Hematopoietic multipotent progenitor cell treated with erythropoietin and hydrocortisone succinate and interleukin-3 and kit ligand, for 17 days (in vitro differentiated cells): ENCODE measurements at regions not wholly inside any gene's neighbourhood (a gene's known extent, or its start where the extent isn't known, plus 50 kb on each side); places are given as distances from the start of the nearest gene placed in this dataset.
"Not testable (repeated sequence)": the region's sequence is repeated elsewhere in the genome, so short reads cannot be mapped to it uniquely, and the experiment has no call there.

Experiments used
- DNase-seq: peaks from one replicate; pipeline ENCODE4 v3.0.0-alpha.2; 2015; ENCODE audit warnings: low spot score

GRCh38 chr17:79560527-79560926 is 50.3 kb downstream of the RBFOX3 start:
- DNase-seq: no peak

GRCh38 chr17:79559111-79559887 is 51.6 kb downstream of the RBFOX3 start:
- DNase-seq: no peak

GRCh38 chr17:79558091-79558900 is 52.6 kb downstream of the RBFOX3 start:
- no peak for DNase-seq

- DNase-seq: no peak
Observed at GRCh38 chr17:79557276-79558090, 53.4 kb downstream of the RBFOX3 start.

GRCh38 chr17:79556271-79556670 is 54.6 kb downstream of the RBFOX3 start:
- no peak for DNase-seq

- no peak for DNase-seq
Observed at GRCh38 chr17:79555543-79555942, 55.3 kb downstream of the RBFOX3 start.

- not testable (repeated sequence) for DNase-seq
Observed at GRCh38 chr17:79554346-79554745, 56.5 kb downstream of the RBFOX3 start.

- DNase-seq: no peak
Observed at GRCh38 chr17:79552824-79553223, 58.0 kb downstream of the RBFOX3 start.

- DNase-seq: no peak
Observed at GRCh38 chr17:79552405-79552804, 58.4 kb downstream of the RBFOX3 start.

- DNase-seq: no peak
Observed at GRCh38 chr17:79549141-79549915, 61.5 kb downstream of the RBFOX3 start.

- no peak for DNase-seq
Observed at GRCh38 chr17:79548116-79548515, 62.7 kb downstream of the RBFOX3 start.

GRCh38 chr17:79547586-79547985 is 63.3 kb downstream of the RBFOX3 start:
- no peak for DNase-seq

- DNase-seq: not testable (repeated sequence)
Observed at GRCh38 chr17:79547171-79547570, 63.7 kb downstream of the RBFOX3 start.

- DNase-seq: no peak
Observed at GRCh38 chr17:79546386-79546785, 64.5 kb downstream of the RBFOX3 start.

- DNase-seq: no peak
Observed at GRCh38 chr17:79545251-79546005, 65.4 kb downstream of the RBFOX3 start.

- no peak for DNase-seq
Observed at GRCh38 chr17:79544142-79544914, 66.5 kb downstream of the RBFOX3 start.

GRCh38 chr17:79543531-79543930 is 67.3 kb downstream of the RBFOX3 start:
- DNase-seq: no peak

GRCh38 chr17:79542718-79543117 is 68.1 kb downstream of the RBFOX3 start:
- DNase-seq: no peak

- DNase-seq: no peak
Observed at GRCh38 chr17:79541056-79541850, 69.6 kb downstream of the RBFOX3 start.
